Upper lobe of left lung (tissue), 4 donors: ENCODE measurements at regions not wholly inside any gene's neighbourhood (a gene's known extent, or its start where the extent isn't known, plus 50 kb on each side); places are given as distances from the start of the nearest gene placed in this dataset.

Experiments used
- CTCF ChIP-seq, 6 experiments: fragments of 450-650 bp in 4 of 6; fragments of 200-600 bp in 2 of 6; sonication (generic) in 2 of 6; IDR thresholded peaks; one replicate each; pipeline ENCODE4 v1.5.1; 2016 to 2019; ENCODE audit warnings: antibody characterized with exemption in 6 of 6
- EP300 ChIP-seq, 4 donors: sonication (generic); formaldehyde crosslinking; IDR thresholded peaks; one replicate each; pipeline ENCODE4 v1.5.1; 2017; ENCODE audit warnings: antibody characterized with exemption in 4 of 4, control low read depth in 2 of 4
- POLR2A ChIP-seq, 4 donors: fragments of 450-650 bp; IDR thresholded peaks; one replicate each; pipeline ENCODE4 v1.5.1; 2016 to 2017; ENCODE audit warnings: antibody characterized with exemption in 4 of 4, mild to moderate bottlenecking in 2 of 4

DNA sequence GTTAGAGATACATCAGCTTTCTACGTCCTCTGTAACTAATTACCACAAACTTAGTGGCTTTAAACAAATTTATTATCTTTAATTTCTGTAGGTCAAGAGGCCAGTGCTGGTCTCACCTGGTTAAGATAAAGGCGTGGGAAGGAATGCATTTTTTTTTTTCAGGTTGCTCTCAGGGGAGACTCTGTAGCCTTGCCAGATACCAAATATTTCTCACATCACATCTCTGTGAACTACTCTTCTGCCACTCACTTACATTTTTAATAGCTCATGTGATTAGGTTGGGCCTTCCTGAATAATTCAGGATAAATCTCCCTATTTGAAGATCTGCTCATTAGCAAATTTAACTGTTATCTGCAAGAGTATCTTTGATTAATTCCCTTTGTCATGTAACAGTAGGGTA is 214.6 kb downstream of the CBLN2 start:
- TF ChIP-seq CTCF (IDR thresholded peaks at IDR 0.05) (no peak), POLR2A (IDR thresholded peaks at IDR 0.05) (no peak), EP300 (IDR thresholded peaks at IDR 0.05) (no peak)
